Esophagus squamous epithelium (tissue), 5 donors: ENCODE measurements at regions not wholly inside any gene's neighbourhood (a gene's known extent, or its start where the extent isn't known, plus 50 kb on each side); places are given as distances from the start of the nearest gene placed in this dataset.

Experiments
- DNase-seq: peaks from one replicate; lab custom pipeline; 2025; lab: John Stamatoyannopoulos, UW
- H3K27ac ChIP-seq, 4 donors: fragments of 200-600 bp; sonication (generic); one replicate each; pipeline ENCODE4 v1.5.1; 2016 to 2019; ENCODE audit warnings: mild to moderate bottlenecking in 1 of 4
- H3K27me3 ChIP-seq, 4 donors: fragments of 200-600 bp; sonication (generic); 1 replicate in 3 of 4; 2 replicates in 1 of 4; pipeline versions ENCODE4 v1.5.1 to v1.6.0; 2017 to 2021; ENCODE audit warnings: antibody characterized with exemption in 1 of 4
- H3K36me3 ChIP-seq, 3 donors: fragments of 200-600 bp; sonication (generic); one replicate each; pipeline ENCODE4 v1.5.1; 2016 to 2019
- H3K4me1 ChIP-seq, 3 donors: fragments of 200-600 bp; sonication (generic); one replicate each; pipeline ENCODE4 v1.5.1; 2017 to 2019
- H3K4me3 ChIP-seq, 4 donors: fragments of 200-600 bp; sonication (generic); 1 replicate in 3 of 4; 2 replicates in 1 of 4; pipeline ENCODE4 v1.5.1; 2016 to 2019; ENCODE audit warnings: mild to moderate bottlenecking in 2 of 4, moderate library complexity in 1 of 4
- H3K9me3 ChIP-seq, 3 donors: fragments of 200-600 bp; sonication (generic); one replicate each; pipeline ENCODE4 v1.5.1; 2016 to 2019
- CTCF ChIP-seq, 6 experiments: fragments of 450-650 bp in 4 of 6; fragments of 200-600 bp in 2 of 6; sonication (generic) in 2 of 6; IDR thresholded peaks; one replicate each; pipeline ENCODE4 v1.5.1; 2016 to 2019; ENCODE audit warnings: antibody characterized with exemption in 6 of 6, mild to moderate bottlenecking in 4 of 6, moderate library complexity in 4 of 6
- POLR2A ChIP-seq, 4 donors: fragments of 450-650 bp; IDR thresholded peaks; one replicate each; pipeline ENCODE4 v1.6.1; 2017; ENCODE audit warnings: antibody characterized with exemption in 4 of 4, mild to moderate bottlenecking in 4 of 4, moderate library complexity in 3 of 4
- WGBS, 2 donors: methylation state at CpG; one replicate each; pipeline ENCODE4 v1.1.5; 2018; 5-methylcytosine and 5-hydroxymethylcytosine counted together
- intact Hi-C: fragments of 100-400 bp; cut with DNase I; formaldehyde crosslinking; loops from one replicate; pipeline ENCODE4 v1.15.0; 2022
- donor health status: DM: yes; HTN: yes; CAD: no.

- Histone ChIP-seq H3K4me1 (no peaks in the 10 kb centered on the region), H3K9me3 (peaks cover 0 to 5% (median 0%) of the 10 kb centered on the region in 3 donors), H3K27ac (no peak overlapping the region), H3K27me3 (no peaks in the 10 kb centered on the region), H3K36me3 (no peaks in the 10 kb centered on the region), H3K4me3 (no peak overlapping the region)
- no peak for DNase-seq
- TF ChIP-seq POLR2A (IDR thresholded peaks at IDR 0.05) (no peak), CTCF (IDR thresholded peaks at IDR 0.05) (no peak)
- intact Hi-C loops = no loop called here
Observed at GRCh38 chr16:72367851-72368250, 195.9 kb upstream of the PMFBP1 start.

- TF ChIP-seq POLR2A (IDR thresholded peaks at IDR 0.05) (no peak), CTCF (IDR thresholded peaks at IDR 0.05) (no peak)
- Histone ChIP-seq H3K4me1 (no peaks in the 10 kb centered on the region), H3K9me3 (peaks cover 0 to 5% (median 0%) of the 10 kb centered on the region in 3 donors), H3K4me3 (no peak overlapping the region), H3K27ac (no peak overlapping the region), H3K27me3 (no peaks in the 10 kb centered on the region), H3K36me3 (no peaks in the 10 kb centered on the region)
- WGBS, 2 donors = 44 to 60% methylated on average over 3 of the region's 3 CpGs
- DNase-seq = no peak
- intact Hi-C loops = no loop called here
Observed at GRCh38 chr16:72362973-72363372, 191.0 kb upstream of the PMFBP1 start.

GRCh38 chr16:72362476-72362875 is 190.5 kb upstream of the PMFBP1 start:
- WGBS, 2 donors = 85 to 93% methylated on average over 4 of the region's 4 CpGs
- intact Hi-C loops = no loop called here
- no peaks in the 10 kb centered on the region for H3K36me3 ChIP-seq
- H3K4me3 ChIP-seq = no peak overlapping the region
- no peak overlapping the region for H3K27ac ChIP-seq
- no peak for TF ChIP-seq POLR2A (IDR thresholded peaks at IDR 0.05)
- TF ChIP-seq CTCF (IDR thresholded peaks at IDR 0.05) = no peak
- H3K4me1 ChIP-seq = no peaks in the 10 kb centered on the region
- H3K27me3 ChIP-seq = no peaks in the 10 kb centered on the region
- H3K9me3 ChIP-seq = peaks cover 0 to 5% (median 0%) of the 10 kb centered on the region in 3 donors
- DNase-seq = no peak

- intact Hi-C loops = no loop called here
- no peaks in the 10 kb centered on the region for H3K36me3 ChIP-seq
- H3K27ac ChIP-seq = no peak overlapping the region
- H3K4me1 ChIP-seq = no peaks in the 10 kb centered on the region
- no peak for DNase-seq
- TF ChIP-seq POLR2A (IDR thresholded peaks at IDR 0.05) (no peak), CTCF (IDR thresholded peaks at IDR 0.05) (no peak)
- no peaks in the 10 kb centered on the region for H3K9me3 ChIP-seq
- WGBS, 2 donors = 65 to 70% methylated on average over 6 of the region's 6 CpGs
- H3K4me3 ChIP-seq = no peak overlapping the region
- no peaks in the 10 kb centered on the region for H3K27me3 ChIP-seq
Observed at GRCh38 chr16:72357910-72358309, 186.0 kb upstream of the PMFBP1 start.

GRCh38 chr16:72355561-72355960 is 183.6 kb upstream of the PMFBP1 start:
- 61 to 88% methylated on average over 2 of the region's 2 CpGs for WGBS, 2 donors
- no peaks in the 10 kb centered on the region for H3K4me1 ChIP-seq
- no peaks in the 10 kb centered on the region for H3K27me3 ChIP-seq
- DNase-seq = no peak
- intact Hi-C loops = no loop called here
- no peak for TF ChIP-seq POLR2A (IDR thresholded peaks at IDR 0.05)
- TF ChIP-seq CTCF (IDR thresholded peaks at IDR 0.05) = no peak
- no peak overlapping the region for H3K4me3 ChIP-seq
- H3K9me3 ChIP-seq = no peaks in the 10 kb centered on the region
- H3K27ac ChIP-seq = no peak overlapping the region
- H3K36me3 ChIP-seq = no peaks in the 10 kb centered on the region
